NCI-H2171 (cell line): ENCODE measurements at regions not wholly inside any gene's neighbourhood (a gene's known extent, or its start where the extent isn't known, plus 50 kb on each side); places are given as distances from the start of the nearest gene placed in this dataset.

Experiments
- DNase-seq: peaks from one replicate; lab custom pipeline; 2025; lab: John Stamatoyannopoulos, UW

DNA sequence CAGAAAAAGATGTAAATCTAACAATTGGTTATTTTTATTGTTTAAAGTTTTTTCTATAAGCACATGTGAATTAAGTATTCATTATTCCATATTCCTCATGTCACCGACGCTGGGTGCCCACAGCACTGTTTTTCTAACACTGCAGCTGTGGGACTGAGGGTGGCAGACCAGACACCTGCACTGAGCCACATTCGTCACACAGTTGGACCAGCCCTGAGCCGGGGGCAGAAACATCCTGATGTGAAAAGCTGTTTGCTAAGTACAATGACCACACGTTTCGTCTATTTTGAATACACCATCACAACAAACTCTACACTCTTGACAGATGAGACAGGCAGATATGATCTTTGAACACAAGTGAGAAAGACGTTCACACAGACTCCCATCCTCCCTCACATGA is 749.5 kb downstream of the KCNJ18 start:
- DNase-seq: no peak

DNA sequence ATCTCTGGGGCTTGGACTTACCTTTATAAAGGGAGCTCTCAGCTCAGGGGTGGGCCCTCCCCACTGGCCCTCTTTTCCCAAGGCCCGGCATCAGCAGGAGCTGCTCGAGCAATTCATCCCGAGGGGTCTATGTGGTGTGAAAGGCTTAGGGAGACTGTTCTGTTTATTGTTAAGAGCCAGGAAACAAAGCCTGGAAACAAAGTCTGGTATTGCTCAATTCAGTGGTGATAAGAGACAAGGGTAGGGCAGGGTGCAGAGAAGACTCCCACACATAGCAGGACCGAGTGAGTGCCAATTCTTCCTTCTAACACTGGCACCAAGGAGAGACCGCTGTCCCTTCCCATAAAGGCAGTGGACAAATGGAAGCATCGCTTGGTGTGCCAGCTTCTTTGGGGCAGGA is 750.7 kb downstream of the KCNJ18 start:
- DNase-seq: no peak

DNA sequence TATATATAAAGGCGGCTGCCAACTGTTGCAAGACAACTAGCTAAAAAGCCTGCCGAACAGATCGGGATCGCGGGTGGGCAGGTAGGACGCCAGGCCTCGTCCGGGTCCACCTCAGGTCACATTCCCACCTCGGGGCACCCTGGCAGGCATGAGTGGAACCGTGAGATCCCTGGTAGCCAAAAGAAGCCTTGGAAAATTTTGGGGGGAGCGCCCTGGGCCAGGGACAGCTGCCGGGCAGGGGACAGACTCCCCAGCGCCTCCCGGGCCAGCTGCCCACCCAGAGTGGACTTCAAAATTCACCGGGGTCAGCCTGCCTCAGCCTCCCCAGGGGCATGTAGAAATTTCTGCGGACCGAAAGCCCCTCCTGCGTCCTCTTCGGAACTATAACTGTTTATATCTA is 760.9 kb downstream of the KCNJ18 start:
- no peak for DNase-seq

DNA sequence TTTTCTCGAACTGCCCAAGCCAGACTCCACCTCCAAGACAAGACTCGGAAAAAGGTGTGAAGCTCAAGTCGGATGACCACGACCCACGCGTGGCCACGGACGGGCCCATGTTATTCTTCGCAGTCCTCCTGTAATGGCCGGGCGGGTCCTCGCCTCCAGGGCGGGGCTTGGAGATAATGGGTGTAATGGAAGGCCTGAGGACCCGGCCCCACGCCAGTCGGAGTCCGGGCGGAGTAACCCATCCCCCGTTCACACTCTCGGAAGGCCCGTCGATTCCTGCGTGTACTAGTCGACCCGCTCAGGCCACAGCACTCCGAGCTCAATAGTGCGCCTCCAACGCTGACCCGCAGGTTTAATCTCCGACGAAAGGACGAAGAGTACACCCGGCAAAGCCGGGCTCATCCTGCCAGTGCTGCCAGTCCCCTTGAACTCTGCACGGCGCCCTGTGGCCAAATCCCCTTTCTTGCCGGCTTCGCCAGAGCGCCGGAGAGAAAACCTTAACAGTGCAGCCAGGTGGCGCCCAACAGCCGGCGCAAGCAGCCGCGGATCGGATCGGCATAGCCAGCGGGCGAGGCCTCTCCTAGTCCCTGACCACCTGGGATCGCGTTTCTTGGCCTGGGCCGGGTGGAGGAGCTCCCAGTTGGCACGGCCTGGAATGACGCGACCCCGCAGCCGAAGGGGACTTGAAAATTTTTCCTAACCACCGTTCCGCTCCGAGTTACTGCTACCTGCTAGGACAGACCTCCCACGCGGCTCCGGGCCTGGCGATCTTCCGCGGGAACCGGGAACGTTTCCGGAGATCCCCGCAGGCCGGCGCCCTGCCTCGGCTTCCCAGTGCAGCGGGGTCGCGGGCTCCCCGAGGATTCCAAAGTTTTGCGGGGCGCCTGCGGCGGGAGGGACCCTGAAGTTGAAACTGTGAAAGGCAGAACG is 762.0 kb downstream of the KCNJ18 start:
- no peak for DNase-seq

DNA sequence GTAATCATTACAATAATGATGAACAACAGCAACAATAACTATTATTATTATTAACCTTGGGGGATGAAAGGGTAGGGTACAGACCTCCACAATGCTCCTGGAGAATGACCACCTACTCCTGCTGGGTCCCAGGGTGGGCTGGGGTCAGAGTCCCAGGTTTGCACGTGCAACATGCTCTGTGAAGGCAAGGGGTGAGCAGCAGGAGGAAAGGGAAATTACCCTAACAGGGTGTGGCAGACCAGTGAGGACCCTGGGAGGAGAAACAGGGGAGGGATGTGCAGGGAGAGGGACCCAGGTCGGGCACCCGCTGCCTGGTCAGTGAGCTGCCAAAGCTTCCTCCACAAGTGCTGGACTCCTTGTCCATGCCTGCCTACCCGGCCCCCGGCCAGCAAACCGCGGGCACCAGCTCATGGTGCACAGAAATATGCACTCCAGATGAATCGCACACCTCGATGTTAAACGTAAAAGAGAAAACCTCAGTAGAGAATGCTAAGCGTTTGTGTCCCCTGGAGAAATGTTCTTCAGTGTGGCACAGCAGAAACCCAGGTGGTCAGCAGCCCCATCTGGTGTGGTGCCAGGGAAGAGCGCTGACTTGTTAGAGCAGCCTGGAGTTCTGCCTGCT is 767.1 kb downstream of the KCNJ18 start:
- no peak for DNase-seq

DNA sequence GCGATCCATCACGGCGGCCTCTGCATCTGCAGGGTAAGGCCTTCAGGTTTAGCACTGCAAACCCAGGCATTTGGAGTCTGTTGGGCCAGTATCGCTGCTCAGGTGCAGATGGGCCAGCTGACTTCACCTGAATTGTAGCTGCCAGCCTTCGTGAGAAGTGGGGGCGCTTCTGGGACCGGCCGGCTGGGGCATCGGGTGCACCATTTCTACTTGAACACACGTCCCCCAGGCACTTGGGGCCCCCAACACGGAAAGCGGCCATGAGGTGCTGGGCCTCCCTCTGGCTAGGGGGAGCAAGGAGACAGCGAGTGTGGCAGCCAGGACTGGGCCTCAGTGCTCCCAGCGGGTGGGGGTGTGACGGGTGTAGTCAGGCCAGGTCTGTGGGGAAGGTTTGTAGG is 767.6 kb downstream of the KCNJ18 start:
- no peak for DNase-seq

DNA sequence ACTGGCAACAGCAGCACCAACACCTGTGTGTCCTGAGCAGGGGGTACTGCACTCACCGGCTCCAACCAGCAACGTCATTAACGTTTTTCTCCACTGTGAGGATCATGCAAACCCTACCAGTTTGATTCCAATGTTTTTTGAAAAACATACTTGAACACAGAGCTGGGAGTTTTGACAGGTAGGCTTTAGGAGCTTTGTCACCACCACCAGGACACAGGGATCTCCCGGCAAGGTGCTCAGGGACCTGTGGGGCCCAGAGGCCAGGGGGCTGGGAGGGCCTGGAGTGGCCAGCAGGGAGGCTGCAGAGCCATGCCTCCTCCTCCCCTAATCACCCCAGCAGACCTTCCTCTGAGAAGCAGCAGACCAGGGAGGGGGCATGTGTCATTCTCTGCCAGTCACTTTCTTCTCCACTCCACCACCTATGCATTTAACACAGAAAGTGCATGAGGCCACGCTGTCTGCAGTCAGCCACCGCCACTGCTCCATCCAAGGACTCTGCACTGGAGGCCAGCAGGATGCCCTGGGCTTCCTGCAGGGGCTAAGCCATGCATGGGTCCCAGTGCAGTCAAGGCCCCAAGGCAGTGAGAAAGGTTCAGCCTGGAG is 768.2 kb downstream of the KCNJ18 start:
- no peak for DNase-seq

DNA sequence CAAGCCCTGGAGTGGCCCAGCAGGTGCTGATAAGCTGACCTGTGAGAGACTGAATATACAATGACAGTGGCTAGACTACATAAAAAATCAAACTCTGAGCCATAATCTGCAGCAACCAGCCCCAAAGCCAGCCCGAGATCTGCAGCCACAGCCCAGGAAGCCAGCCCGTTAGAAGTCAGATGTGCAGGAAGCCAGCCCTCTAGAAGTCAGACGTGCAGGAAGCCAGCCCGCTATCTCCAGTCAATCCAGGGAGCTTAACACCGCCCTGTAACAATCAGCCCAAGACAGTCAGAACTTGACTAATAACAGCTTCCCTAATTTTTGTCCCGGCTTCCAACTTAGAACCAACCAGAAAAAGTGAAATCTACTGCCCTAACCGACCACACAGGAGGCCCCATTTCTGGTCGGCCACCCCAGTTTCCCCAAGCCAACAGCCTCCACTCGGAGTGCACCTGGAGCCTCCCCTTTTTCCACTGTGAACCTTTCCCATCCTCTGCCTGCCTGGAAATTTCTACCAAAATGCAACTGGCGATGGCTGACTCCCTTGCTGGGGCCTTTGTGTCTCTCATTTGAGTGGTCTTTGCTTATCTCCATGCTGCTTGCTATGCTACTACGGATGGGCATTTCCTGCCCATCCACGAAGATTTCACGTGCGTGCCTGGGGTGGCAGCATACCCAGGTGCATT is 769.3 kb downstream of the KCNJ18 start:
- DNase-seq: no peak

DNA sequence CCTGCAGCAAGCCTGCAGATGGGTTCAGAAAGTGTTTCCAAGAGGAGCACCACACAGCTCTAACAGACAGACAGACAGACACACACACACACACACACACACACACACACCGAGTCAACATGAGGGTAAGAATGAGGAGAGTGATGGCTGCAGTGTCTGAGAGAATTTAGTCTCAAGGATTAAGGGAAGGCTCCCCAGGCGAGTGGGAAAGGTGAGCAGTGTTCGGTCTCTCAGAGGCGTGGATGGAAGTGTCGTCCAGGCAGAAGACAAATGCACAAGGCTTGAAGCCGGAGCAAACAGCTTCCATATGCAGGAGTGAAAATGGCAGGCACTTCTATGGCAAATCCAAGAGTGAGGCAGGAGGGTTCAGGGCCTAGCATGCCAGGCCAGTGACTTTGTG is 770.1 kb downstream of the KCNJ18 start:
- no peak for DNase-seq

DNA sequence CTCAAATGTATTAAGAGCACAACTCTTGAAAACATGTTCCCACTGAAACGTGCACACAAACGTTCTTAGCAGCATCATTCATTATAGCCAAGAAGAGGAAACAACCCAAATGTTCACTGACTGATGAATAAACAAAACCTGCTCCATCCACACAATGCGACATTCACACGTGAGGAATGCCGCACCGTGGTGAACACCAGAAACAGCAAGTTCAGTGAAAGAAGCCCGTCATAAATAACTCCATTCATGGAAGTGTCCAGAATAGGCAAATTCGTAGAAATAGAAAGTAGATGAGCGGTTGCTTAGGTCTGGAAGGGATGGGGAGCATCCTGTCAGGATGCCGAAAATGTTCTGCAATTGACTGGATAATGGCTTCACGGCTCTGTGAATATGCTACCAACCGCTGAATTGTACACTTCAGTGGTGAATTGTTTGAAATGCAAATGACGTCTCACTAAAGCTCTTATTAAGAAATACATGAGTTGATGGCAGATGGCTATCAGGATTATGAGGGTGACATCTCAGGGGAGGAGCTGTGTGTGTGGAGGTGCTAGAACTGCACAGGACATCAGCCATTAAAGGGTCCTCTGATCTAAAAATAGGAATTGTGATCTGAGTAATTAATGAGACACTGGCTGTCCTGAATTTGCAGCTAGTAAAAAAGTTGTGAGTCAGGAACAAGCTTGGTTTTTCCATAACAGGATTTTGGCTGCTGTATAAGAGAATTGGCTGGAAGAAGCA is 771.0 kb downstream of the KCNJ18 start:
- DNase-seq: no peak

DNA sequence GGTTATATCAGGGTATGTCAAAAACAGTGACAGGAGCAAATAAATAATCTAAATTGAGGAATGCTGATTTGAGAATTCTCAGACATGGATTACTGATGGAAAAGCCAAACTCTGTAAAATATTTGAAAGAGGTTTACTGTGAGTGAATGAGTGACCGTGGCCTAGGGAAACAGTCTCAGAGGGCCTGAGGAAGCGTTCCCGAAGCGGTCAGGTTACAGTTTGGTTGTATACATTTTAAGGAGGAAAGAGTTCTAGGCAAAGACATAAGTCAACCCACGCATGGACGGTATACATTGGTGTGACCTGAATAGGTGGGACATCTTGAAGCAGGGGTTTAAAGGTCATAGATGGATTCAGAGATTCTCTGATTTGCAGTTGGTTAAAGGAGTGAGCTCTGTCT is 771.7 kb downstream of the KCNJ18 start:
- DNase-seq: no peak

DNA sequence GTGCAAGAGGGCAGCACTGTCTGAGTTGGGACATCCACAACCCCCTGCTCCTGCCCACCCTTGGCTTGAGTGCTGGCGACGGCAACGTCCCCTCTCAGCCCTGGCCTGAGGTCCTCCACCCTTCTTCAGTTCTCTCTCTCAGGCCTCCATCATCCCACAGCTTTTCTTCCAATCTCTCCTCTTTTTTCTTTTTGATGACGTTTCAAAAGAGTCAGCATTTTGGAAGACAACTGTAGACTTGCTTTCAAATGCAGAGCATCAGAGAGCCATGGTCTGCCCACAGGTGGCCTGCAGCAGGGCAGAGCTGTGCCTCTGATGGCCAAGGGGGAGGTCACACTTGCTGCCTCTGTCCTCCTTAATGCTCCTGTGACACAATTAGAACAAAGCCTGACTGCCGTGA is 775.4 kb downstream of the KCNJ18 start:
- DNase-seq: no peak

DNA sequence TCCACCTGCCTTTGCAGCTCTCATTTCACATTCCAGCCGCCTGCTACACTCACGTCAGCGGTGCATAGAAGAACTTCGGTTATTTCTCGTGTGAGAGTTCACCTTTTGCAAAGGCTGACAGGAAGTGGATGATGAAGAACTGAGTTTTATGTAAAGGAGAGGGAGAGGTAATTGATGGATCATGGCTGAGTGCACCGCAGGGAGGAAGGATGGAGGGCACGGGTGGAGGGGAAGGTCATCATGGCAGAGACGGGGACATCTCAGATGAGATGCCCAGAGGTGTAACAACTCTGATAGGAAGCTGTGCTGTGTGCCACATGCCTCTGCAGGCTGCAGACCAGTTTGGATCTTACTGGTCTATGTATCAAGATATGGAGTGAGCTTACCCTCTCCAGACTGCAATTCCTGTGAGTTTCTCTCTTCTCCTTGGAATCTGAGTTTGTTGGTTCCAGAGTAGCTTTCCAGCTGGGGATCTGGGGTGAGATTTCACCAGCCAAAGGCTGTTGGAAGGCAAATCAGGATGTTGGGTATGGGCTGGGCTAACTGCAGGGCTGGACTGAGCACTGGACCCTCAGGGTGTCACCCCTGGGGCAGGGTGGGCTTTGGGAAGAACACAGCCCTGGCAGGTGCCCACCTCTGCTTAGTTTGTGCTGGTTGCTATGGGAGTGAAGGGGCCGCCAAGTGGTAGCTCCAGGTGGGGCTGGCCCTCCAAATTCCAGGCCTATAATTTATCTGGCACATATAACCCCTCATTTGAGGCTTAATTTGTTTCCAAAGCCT is 777.0 kb downstream of the KCNJ18 start:
- no peak for DNase-seq

DNA sequence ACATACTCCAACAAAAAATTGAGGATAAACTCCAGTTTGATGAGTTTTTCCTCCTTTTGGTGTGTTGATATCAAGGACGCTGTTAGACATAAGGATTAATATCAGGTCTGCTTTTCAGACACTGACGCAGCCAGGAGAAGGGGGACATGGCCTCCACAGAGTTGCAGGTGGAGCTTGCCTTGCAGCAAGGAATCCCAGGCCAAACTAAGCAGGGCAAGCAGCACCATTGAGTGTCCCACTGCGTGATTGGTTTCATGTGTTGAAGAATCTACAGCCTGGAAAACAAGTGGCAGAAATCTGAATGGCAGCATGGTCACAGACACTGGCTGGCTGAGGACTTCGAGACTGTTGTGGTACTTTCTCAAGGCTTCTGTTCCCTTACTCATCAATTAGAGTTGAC is 777.6 kb downstream of the KCNJ18 start:
- no peak for DNase-seq

DNA sequence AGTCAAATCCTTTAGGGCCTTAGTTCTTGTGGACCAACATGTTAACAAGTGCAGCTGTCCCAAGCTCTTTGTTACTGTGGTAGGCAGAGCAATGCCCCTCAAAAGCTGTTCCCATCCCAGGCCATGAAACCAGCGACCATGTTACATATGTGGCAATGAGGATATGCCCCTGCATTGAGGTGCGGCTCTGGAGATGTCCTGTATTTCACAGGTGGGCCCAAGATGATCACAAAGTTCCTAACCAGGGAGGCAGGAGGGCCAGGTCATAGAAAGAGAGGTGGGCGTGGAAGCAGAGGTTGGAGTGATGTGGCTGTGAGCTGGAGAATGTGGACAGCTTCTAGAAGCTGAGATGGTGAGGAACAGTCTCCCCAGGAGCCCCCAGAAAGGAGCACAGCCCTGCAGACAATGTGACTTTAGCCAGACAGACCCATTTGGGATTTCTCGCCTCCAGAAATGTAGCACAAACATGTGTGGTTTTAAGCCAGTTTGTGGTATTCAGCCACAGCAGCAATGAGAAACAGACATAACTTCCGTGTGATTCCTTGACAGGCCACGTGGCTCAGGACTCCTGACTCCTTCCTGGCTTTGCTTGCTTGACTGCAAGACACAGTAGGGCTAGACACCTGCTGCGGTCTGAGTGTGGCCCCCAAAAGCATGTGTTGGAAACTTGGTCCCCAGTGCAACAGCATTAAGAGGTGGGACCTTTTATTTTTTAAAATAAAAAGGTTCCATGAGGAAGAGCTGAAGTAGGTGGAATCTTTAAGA is 778.3 kb downstream of the KCNJ18 start:
- DNase-seq: no peak

DNA sequence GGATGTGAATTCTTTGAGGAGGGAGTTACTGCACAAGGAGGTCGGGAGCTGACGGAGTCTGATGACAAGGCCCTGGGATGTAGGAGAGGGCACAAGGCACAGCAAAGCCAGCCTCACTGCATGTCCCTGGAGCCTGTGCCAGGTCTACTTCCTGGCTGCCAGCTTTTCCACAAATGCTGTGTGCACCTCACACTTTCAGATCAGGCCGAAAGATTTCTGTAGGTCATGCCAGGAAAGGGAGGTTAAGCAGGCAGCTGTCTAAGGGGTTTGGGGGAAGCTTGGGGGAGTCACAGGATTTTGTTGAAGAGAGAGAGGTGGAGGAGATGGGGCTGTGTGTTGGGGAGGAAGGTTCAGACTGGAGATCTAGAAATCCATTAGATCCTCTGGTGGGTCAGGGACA is 792.5 kb downstream of the KCNJ18 start:
- no peak for DNase-seq

DNA sequence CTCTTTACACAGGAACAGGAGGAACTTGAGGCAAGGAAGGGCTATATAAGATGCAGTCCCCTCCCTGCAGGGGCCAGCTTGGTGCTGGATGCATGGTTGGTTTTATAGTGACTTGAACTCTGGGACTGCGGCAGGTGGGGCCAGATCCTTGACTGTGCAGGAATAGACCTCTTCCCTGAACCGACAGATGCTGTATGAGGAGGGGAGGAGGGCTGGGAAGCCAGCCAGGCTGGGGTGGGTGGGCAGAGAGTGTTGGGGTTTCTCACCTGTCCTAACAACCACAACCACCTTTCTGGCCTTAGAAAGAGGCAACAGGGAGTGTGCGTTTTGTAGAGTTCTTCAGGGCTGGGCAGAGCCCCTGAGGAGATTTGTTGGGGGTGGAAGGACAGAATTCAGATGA is 798.1 kb downstream of the KCNJ18 start:
- no peak for DNase-seq

DNA sequence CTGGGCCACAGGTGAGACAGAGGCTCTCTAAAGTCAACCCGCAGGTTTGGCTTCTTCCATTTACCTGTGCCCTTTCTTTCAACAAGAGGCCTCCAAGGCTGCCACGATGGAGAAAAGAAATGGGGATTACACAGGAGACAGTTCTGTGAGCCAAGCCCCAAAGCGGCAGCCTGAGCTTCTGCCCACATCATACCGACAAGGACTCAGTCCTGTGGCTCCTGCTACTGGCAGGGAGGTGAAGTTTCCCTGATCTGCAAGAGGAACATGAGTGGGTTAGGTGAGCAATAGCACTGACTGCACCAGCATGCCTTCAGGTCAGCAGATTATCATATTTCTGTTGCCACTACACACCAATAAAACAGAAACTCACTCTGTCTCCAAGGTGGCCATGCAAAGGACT is 800.0 kb downstream of the KCNJ18 start:
- no peak for DNase-seq

DNA sequence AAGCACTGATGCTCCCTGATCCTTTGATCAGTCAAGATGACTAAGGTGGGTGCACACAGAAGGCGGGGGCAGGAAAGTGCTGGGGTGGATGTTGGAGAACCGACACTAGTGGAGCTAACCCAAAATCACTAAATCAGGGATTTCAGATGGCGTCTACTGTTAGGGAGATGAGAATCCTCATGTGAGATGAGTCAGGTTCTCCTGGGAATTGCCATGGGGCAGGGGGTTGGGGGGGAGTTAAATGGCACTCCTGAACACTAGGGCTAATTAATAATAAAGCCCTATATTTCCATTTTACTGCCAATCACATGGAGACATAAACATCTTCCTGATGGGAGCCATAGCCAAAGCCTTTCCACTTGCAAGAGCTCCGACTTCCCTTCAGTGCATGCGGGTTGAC is 804.1 kb downstream of the KCNJ18 start:
- DNase-seq: no peak

DNA sequence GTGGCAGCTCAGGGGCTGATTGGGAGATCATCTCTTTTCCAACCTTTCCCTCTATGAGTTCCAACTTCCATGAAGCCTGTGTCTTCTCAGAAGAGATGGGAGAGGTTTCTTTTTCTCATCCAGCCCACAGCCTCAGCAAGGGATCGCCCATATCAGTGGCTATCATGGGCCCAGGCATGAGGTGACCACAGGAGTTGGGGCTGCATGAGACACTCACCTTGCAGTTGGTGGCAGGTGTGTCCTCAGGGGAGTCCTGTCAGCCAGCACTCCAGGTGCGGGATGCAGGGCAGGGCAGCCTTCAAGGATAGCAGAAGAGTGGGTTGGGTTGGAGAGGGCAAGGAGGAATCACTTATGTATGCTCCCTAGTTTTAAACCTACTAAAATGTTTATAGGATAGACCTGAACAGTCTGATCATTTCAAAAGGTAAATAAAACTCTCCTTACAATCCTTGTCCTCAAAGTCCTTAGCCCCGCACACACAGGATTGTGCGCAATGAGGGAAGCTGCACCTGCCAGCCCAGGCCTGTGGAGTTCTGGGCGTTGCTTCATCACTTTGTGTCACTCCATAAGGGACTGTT is 811.1 kb downstream of the KCNJ18 start:
- no peak for DNase-seq
